ENCODE measurements at regions not wholly inside any gene's neighbourhood (a gene's known extent, or its start where the extent isn't known, plus 50 kb on each side); places are given as distances from the start of the nearest gene placed in this dataset.

- Mint-ChIP-seq H3K27me3 (peaks cover 5% of the 10 kb centered on the region), H3K36me3 (no peaks in the 10 kb centered on the region), H3K4me3 (no peak overlapping the region), H3K9me3 (peaks cover 0 to 5% (median 0%) of the 10 kb centered on the region in 7 donors), H3K27ac (no peak overlapping the region), H3K4me1 (peaks cover 0 to 5% (median 0%) of the 10 kb centered on the region in 4 donors)
- ATAC-seq (ENCODE audit: low read depth in 2 of 2) = no peak
- H3K27ac ChIP-seq (ENCODE audit: insufficient read depth, low read length, poor library complexity, severe bottlenecking) = no peak overlapping the region
- DNase-seq = no peak
- H3K27me3 ChIP-seq (ENCODE audit: control insufficient read depth, insufficient read depth, low read length) = no peaks in the 10 kb centered on the region
- H3K9me3 ChIP-seq (ENCODE audit: control insufficient read depth in 2 of 2, low read length in 2 of 2) = no peaks in the 10 kb centered on the region
- no peaks in the 10 kb centered on the region for H3K36me3 ChIP-seq (ENCODE audit: control insufficient read depth, insufficient read depth, low read length)
- H3K4me3 ChIP-seq (ENCODE audit: low read depth, low read length) = no peak overlapping the region
- H3K4me1 ChIP-seq (ENCODE audit: control insufficient read depth, insufficient read depth, low read length, poor library complexity, severe bottlenecking) = no peaks in the 10 kb centered on the region
Observed at GRCh38 chr4:185904381-185904780, 92.4 kb upstream of the SORBS2 start.

GRCh38 chr4:185909972-185910371, 98.0 kb upstream of the SORBS2 start:
- Mint-ChIP-seq H3K27me3 (no peaks in the 10 kb centered on the region), H3K27ac (no peak overlapping the region), H3K4me1 (no peaks in the 10 kb centered on the region), H3K9me3 (peaks cover 0 to 2% (median 0%) of the 10 kb centered on the region in 7 donors), H3K36me3 (no peaks in the 10 kb centered on the region), H3K4me3 (no peak overlapping the region)
- ATAC-seq (ENCODE audit: low read depth in 2 of 2) = no peak
- no peak overlapping the region for H3K27ac ChIP-seq (ENCODE audit: insufficient read depth, low read length, poor library complexity, severe bottlenecking)
- DNase-seq = no peak
- no peaks in the 10 kb centered on the region for H3K4me1 ChIP-seq (ENCODE audit: control insufficient read depth, insufficient read depth, low read length, poor library complexity, severe bottlenecking)
- H3K36me3 ChIP-seq (ENCODE audit: control insufficient read depth, insufficient read depth, low read length) = no peaks in the 10 kb centered on the region
- H3K27me3 ChIP-seq (ENCODE audit: control insufficient read depth, insufficient read depth, low read length) = no peaks in the 10 kb centered on the region
- no peaks in the 10 kb centered on the region for H3K9me3 ChIP-seq (ENCODE audit: control insufficient read depth in 2 of 2, low read length in 2 of 2)
- H3K4me3 ChIP-seq (ENCODE audit: low read depth, low read length) = no peak overlapping the region

- H3K4me3 Mint-ChIP-seq = no peak overlapping the region
- H3K36me3 Mint-ChIP-seq = peaks cover 3% of the 10 kb centered on the region
- Histone ChIP-seq H3K4me1 (ENCODE audit: control insufficient read depth, insufficient read depth, low read length, poor library complexity, severe bottlenecking) (no peaks in the 10 kb centered on the region), H3K4me3 (ENCODE audit: low read depth, low read length) (no peak overlapping the region), H3K27ac (ENCODE audit: insufficient read depth, low read length, poor library complexity, severe bottlenecking) (no peak overlapping the region), H3K27me3 (ENCODE audit: control insufficient read depth, insufficient read depth, low read length) (no peaks in the 10 kb centered on the region), H3K9me3 (ENCODE audit: control insufficient read depth in 2 of 2, low read length in 2 of 2) (no peaks in the 10 kb centered on the region), H3K36me3 (ENCODE audit: control insufficient read depth, insufficient read depth, low read length) (no peaks in the 10 kb centered on the region)
- ATAC-seq (ENCODE audit: low read depth in 2 of 2) (no peak), DNase-seq (no peak)
- H3K4me1 Mint-ChIP-seq = no peaks in the 10 kb centered on the region
- H3K9me3 Mint-ChIP-seq = peaks cover 0 to 3% (median 0%) of the 10 kb centered on the region in 7 donors
- H3K27ac Mint-ChIP-seq = no peak overlapping the region
- peaks cover 8% of the 10 kb centered on the region for H3K27me3 Mint-ChIP-seq
Observed at GRCh38 chr4:185911556-185912064, 99.6 kb upstream of the SORBS2 start.

- no peaks in the 10 kb centered on the region for H3K4me1 Mint-ChIP-seq
- H3K36me3 Mint-ChIP-seq = peaks cover 3% of the 10 kb centered on the region
- H3K9me3 ChIP-seq (ENCODE audit: control insufficient read depth in 2 of 2, low read length in 2 of 2) = no peaks in the 10 kb centered on the region
- H3K9me3 Mint-ChIP-seq = peaks cover 0 to 3% (median 0%) of the 10 kb centered on the region in 7 donors
- H3K27me3 Mint-ChIP-seq = peaks cover 8% of the 10 kb centered on the region
- no peak overlapping the region for H3K27ac Mint-ChIP-seq
- no peaks in the 10 kb centered on the region for H3K4me1 ChIP-seq (ENCODE audit: control insufficient read depth, insufficient read depth, low read length, poor library complexity, severe bottlenecking)
- no peak overlapping the region for H3K4me3 Mint-ChIP-seq
- no peak overlapping the region for H3K27ac ChIP-seq (ENCODE audit: insufficient read depth, low read length, poor library complexity, severe bottlenecking)
- ATAC-seq (ENCODE audit: low read depth in 2 of 2) = no peak
- H3K4me3 ChIP-seq (ENCODE audit: low read depth, low read length) = no peak overlapping the region
- H3K27me3 ChIP-seq (ENCODE audit: control insufficient read depth, insufficient read depth, low read length) = no peaks in the 10 kb centered on the region
- H3K36me3 ChIP-seq (ENCODE audit: control insufficient read depth, insufficient read depth, low read length) = no peaks in the 10 kb centered on the region
- DNase-seq = no peak
Observed at GRCh38 chr4:185912779-185913178, 100.8 kb upstream of the SORBS2 start.

- Mint-ChIP-seq H3K36me3 (peaks cover 3% of the 10 kb centered on the region), H3K4me3 (no peak overlapping the region), H3K27ac (no peak overlapping the region), H3K4me1 (no peaks in the 10 kb centered on the region), H3K27me3 (peaks cover 8% of the 10 kb centered on the region), H3K9me3 (peaks cover 0 to 3% (median 0%) of the 10 kb centered on the region in 7 donors)
- Histone ChIP-seq H3K27me3 (ENCODE audit: control insufficient read depth, insufficient read depth, low read length) (no peaks in the 10 kb centered on the region), H3K36me3 (ENCODE audit: control insufficient read depth, insufficient read depth, low read length) (no peaks in the 10 kb centered on the region), H3K4me1 (ENCODE audit: control insufficient read depth, insufficient read depth, low read length, poor library complexity, severe bottlenecking) (no peaks in the 10 kb centered on the region), H3K27ac (ENCODE audit: insufficient read depth, low read length, poor library complexity, severe bottlenecking) (no peak overlapping the region), H3K4me3 (ENCODE audit: low read depth, low read length) (no peak overlapping the region), H3K9me3 (ENCODE audit: control insufficient read depth in 2 of 2, low read length in 2 of 2) (no peaks in the 10 kb centered on the region)
- ATAC-seq (ENCODE audit: low read depth in 2 of 2) (no peak), DNase-seq (no peak)
Observed at GRCh38 chr4:185914583-185915199, 102.7 kb upstream of the SORBS2 start.

DNA sequence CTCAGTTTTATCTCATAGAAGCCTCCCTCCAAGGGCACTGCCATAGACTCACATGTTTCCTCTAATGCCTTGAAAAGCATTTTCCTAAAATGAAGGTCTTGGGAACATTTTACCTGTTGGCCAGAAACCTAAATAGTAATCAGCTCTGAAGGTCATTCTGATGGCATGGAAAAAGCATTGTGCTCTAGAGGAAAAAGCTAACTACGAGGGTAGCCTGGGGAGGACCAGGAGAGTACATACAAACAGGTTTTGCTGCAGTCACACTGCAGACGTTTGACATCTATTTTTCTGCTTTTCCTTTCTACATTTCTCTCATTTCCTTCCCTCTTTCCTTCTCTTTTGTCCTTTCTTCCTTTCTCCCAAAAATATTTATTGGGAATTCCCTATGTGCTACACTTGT, 103.3 kb upstream of the SORBS2 start:
- DNase-seq (no peak), ATAC-seq (ENCODE audit: low read depth in 2 of 2) (no peak)
- no peaks in the 10 kb centered on the region for H3K27me3 ChIP-seq (ENCODE audit: control insufficient read depth, insufficient read depth, low read length)
- Mint-ChIP-seq H3K36me3 (peaks cover 3% of the 10 kb centered on the region), H3K9me3 (peaks cover 0 to 3% (median 0%) of the 10 kb centered on the region in 7 donors), H3K4me3 (no peak overlapping the region), H3K4me1 (no peaks in the 10 kb centered on the region), H3K27me3 (peaks cover 8% of the 10 kb centered on the region), H3K27ac (no peak overlapping the region)
- H3K9me3 ChIP-seq (ENCODE audit: control insufficient read depth in 2 of 2, low read length in 2 of 2) = no peaks in the 10 kb centered on the region
- no peaks in the 10 kb centered on the region for H3K4me1 ChIP-seq (ENCODE audit: control insufficient read depth, insufficient read depth, low read length, poor library complexity, severe bottlenecking)
- H3K27ac ChIP-seq (ENCODE audit: insufficient read depth, low read length, poor library complexity, severe bottlenecking) = no peak overlapping the region
- H3K36me3 ChIP-seq (ENCODE audit: control insufficient read depth, insufficient read depth, low read length) = no peaks in the 10 kb centered on the region
- no peak overlapping the region for H3K4me3 ChIP-seq (ENCODE audit: low read depth, low read length)

- no peak for DNase-seq
- no peaks in the 10 kb centered on the region for H3K4me1 Mint-ChIP-seq
- no peaks in the 10 kb centered on the region for H3K4me1 ChIP-seq (ENCODE audit: control insufficient read depth, insufficient read depth, low read length, poor library complexity, severe bottlenecking)
Observed at GRCh38 chr4:185915817-185916216, 103.8 kb upstream of the SORBS2 start.

GRCh38 chr4:185916231-185916630, 104.2 kb upstream of the SORBS2 start:
- Histone ChIP-seq H3K27me3 (ENCODE audit: control insufficient read depth, insufficient read depth, low read length) (no peaks in the 10 kb centered on the region), H3K4me1 (ENCODE audit: control insufficient read depth, insufficient read depth, low read length, poor library complexity, severe bottlenecking) (no peaks in the 10 kb centered on the region), H3K36me3 (ENCODE audit: control insufficient read depth, insufficient read depth, low read length) (no peaks in the 10 kb centered on the region), H3K9me3 (ENCODE audit: control insufficient read depth in 2 of 2, low read length in 2 of 2) (no peaks in the 10 kb centered on the region), H3K27ac (ENCODE audit: insufficient read depth, low read length, poor library complexity, severe bottlenecking) (no peak overlapping the region), H3K4me3 (ENCODE audit: low read depth, low read length) (no peak overlapping the region)
- no peak overlapping the region for H3K27ac Mint-ChIP-seq
- H3K9me3 Mint-ChIP-seq = peaks cover 0 to 3% (median 0%) of the 10 kb centered on the region in 7 donors
- H3K4me1 Mint-ChIP-seq = no peaks in the 10 kb centered on the region
- peaks cover 8% of the 10 kb centered on the region for H3K27me3 Mint-ChIP-seq
- ATAC-seq (ENCODE audit: low read depth in 2 of 2) (no peak), DNase-seq (no peak)
- H3K36me3 Mint-ChIP-seq = peaks cover 3% of the 10 kb centered on the region
- H3K4me3 Mint-ChIP-seq = no peak overlapping the region

More at GRCh38 chr4:185915817-185916216, 103.8 kb upstream of the SORBS2 start:
- Mint-ChIP-seq H3K4me3 (no peak overlapping the region), H3K27me3 (peaks cover 8% of the 10 kb centered on the region), H3K9me3 (peaks cover 0 to 3% (median 0%) of the 10 kb centered on the region in 7 donors), H3K36me3 (peaks cover 3% of the 10 kb centered on the region), H3K27ac (no peak overlapping the region)
- ATAC-seq (ENCODE audit: low read depth in 2 of 2) = no peak
- no peak overlapping the region for H3K27ac ChIP-seq (ENCODE audit: insufficient read depth, low read length, poor library complexity, severe bottlenecking)
- no peaks in the 10 kb centered on the region for H3K27me3 ChIP-seq (ENCODE audit: control insufficient read depth, insufficient read depth, low read length)
- H3K4me3 ChIP-seq (ENCODE audit: low read depth, low read length) = no peak overlapping the region
- H3K9me3 ChIP-seq (ENCODE audit: control insufficient read depth in 2 of 2, low read length in 2 of 2) = no peaks in the 10 kb centered on the region
- H3K36me3 ChIP-seq (ENCODE audit: control insufficient read depth, insufficient read depth, low read length) = no peaks in the 10 kb centered on the region

Data from CD4-positive, CD25-positive, alpha-beta regulatory T cell (primary cell).